H1 (cell line): ENCODE measurements at regions not wholly inside any gene's neighbourhood (a gene's known extent, or its start where the extent isn't known, plus 50 kb on each side); places are given as distances from the start of the nearest gene placed in this dataset.

Experiments used
- NRF1 ChIP-seq: IDR thresholded peaks from 2 replicates; pipeline ENCODE4 v1.6.1; 2011; ENCODE audit warnings: mild to moderate bottlenecking, low read depth, low read length, improper control_type of control experiment
- TAF1 ChIP-seq: IDR thresholded peaks from 2 replicates; pipeline ENCODE4 v1.6.1; 2011; ENCODE audit warnings: mild to moderate bottlenecking, low read depth, low read length

DNA sequence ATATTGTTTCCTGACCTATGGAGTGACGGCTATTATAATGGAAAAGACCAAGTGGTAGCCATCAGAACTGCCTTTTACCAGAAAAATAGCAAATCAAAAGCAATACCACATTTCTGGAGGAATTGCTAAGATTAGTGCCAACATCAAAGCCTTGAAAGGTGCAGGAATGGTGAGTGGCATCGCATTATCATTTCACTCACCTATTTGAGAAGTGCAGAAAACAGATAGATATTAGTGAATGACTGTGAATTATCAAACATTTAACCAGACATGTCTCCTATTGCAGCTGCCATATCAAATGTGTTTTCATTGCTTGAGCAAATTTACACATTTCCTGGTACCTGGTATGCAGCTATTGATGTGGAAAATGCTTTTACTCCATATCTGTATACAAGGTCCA, 1638.1 kb upstream of the PABPC4L start (continued):
- no peak for TF ChIP-seq NRF1
- no peak for TF ChIP-seq TAF1
